ENCODE measurements at regions not wholly inside any gene's neighbourhood (a gene's known extent, or its start where the extent isn't known, plus 50 kb on each side); places are given as distances from the start of the nearest gene placed in this dataset.
"Not testable (repeated sequence)": the region's sequence is repeated elsewhere in the genome, so short reads cannot be mapped to it uniquely, and the experiment has no call there.

DNA sequence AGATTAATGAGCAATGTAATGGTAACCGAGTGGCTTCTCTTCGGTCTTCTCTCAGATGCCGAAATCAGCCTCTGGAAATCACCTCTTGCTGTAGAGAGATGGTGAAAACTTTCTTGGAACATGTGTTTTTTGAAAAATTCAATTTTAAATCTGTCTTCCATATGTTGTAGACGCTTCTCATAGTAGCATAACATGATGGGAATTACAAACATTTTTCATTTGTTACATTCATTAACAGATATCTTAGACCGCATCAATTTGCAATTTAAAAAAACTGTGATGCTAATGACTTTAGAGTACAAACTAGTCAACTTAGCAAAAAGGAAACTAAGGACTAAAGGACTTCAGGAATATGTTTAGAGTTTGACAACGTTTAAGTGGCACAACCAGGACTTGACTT is 275.2 kb downstream of the ASXL3 start:
- DNase-seq, result no peak

DNA sequence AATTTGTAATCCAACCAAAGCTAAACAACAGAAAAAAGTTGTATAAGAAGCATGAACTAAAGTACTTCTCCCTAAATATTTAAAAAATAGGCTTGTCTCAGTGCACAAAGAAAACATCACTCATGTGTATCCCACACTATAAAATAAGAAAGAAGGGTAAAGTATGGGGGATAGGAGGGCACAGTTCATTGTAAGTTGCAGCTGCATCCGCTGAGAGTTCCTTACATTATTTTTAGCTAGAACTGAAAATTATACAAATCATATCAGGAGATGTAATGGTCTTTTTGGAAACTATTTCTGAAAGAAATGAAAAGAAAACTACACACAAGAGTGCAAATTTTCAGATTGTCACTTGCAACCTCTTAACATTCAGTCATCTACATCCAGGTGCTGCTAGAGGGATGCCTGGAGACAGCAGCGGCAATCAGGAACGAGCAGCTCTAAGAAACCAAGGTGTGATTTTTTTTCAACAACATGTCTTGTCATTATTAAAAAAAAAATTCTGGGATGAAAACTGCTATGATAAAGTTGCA is 273.6 kb downstream of the ASXL3 start:
- no peak for DNase-seq

DNA sequence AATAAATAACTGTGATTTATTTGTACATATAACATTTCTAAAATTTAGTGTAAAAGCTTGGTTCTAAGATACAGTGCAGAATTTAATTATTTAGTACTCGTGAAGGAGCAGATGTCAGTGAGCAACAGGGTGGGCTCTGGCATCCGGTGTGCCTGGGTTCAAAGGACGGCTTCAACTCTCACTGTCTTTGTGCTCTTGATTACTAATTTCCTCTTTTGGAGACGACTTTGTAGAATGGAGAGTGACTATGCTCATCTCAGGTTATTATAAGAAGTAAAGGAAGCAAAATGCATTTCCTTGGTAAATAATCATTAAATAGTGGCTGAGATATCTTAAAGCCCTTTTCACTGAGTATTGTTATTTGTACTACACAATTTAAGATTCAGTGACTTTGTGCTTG is 271.7 kb downstream of the ASXL3 start:
- no peak for DNase-seq

GRCh38 chr18:33844232-33844631 is 266.2 kb downstream of the ASXL3 start:
- DNase-seq, result peak; percentile 7

- DNase-seq, result no peak
Observed at GRCh38 chr18:33841221-33841967, 263.4 kb downstream of the ASXL3 start.

GRCh38 chr18:33840212-33840593 is 262.2 kb downstream of the ASXL3 start:
- DNase-seq, result no peak

DNA sequence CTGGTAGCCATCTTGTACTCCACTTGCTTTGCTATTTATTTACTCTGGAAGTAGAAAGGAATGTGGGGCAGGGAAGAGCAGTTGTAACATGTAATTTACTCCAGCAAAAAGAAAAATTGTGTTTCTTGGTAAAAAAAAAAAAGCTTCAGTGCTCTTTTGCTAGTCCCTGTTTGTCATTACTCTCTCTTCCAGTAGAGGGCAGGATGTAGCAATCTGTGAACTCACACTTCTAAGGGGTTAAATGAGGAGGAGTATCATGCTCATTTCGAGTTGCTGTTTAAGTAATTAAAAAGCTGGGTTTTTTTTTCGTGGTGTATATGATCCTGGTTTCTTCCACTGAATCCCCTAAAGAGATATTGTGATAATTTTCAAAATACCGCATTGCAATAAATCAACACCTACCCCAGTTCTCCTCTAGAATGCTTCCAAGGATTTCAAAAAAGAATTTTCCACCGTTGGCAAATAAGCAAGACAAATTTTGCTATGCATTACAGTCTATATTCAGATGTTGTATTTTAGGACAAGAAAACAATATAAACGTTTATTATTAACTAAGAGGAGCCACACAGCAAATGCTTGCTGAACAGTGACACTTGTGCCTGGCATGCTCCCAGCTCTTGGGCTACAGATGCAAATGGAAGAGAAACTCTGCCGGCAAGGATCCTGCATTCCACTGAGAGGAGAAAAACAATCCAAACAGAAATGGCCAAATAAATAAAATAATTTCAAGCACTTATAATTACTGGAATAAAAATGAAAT is 261.6 kb downstream of the ASXL3 start:
- peak; percentile 54 for DNase-seq

GRCh38 chr18:33838054-33838453 is 260.0 kb downstream of the ASXL3 start:
- DNase-seq, result no peak

GRCh38 chr18:33837191-33837590 is 259.2 kb downstream of the ASXL3 start:
- DNase-seq, result no peak

DNA sequence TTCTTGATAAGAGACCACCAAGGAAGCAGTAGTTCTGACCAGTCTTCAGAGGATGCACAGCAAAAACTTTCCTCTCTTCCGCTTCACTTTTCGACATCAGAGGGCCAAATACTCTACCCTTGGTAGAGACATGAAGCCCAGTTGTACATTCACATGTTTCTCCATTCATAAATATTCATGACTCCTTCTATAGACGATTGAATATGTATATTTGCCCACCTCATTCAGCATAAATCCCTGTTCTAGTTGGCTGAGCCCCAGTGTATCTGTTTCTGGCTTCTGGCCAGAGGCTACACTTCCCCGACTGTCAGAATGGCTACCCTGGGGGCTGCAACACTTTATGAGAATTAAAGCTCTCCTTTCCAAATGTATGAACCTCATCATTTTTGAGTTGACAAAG is 258.5 kb downstream of the ASXL3 start:
- no peak for DNase-seq

- no peak for DNase-seq
Observed at GRCh38 chr18:33835419-33835818, 257.4 kb downstream of the ASXL3 start.

DNA sequence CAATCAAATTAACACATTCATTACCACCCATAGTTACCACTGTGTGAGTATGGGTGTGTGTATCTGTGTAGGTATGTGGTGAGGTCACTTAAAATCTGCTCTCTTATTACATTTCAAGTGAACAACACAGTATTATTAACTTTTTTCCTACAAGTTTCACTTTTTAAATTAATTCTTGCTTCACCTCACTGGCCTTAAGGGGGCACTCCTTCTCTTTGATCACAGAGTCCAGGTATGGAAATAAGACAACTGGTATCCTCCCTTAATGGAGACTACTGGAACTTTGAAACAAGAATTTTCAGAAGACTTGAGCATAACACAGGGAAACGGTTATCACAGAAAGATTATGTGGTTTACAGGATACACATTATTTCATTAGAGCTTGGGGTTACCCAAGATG is 255.8 kb downstream of the ASXL3 start:
- DNase-seq, result no peak

- no peak for DNase-seq
Observed at GRCh38 chr18:33831424-33831823, 253.4 kb downstream of the ASXL3 start.

DNA sequence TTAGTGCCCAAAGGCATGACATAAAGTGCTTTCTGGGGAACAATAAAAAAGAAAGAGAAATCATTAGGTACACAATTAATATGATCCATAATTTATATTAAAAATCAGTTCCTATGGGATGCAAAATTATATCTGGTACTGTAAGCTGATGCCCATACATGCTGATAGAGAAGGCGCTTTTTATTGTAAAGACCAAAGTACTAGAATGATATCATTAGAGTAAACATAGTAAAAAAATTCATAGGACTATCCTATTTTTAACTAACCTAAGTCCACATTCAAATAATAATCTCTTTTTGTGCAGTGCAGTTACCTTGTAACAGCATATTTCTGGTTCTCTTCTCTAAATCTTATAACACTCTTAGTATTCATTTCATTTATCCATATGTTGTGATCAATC is 252.2 kb downstream of the ASXL3 start:
- no peak for DNase-seq

DNA sequence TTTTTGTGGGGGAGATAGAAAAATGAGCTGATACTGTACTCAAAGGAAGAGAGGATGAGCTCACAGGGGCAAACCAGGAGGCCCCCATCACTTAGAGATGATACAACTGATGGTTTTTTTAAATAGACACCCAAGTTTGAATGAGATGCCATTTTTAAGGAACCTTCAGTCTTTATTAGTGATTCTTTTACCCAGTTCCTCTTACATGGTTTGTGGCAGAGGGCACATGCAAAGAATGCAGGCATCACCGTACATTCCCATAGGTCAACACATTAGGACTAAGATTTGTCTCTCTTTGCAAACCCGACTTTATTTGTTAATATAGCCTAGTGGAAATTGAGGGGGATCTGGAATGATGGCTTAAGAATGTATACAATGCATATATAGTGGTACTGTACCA is 250.9 kb downstream of the ASXL3 start:
- no peak for DNase-seq

GRCh38 chr18:33826151-33826550 is 248.1 kb downstream of the ASXL3 start:
- no peak for DNase-seq

GRCh38 chr18:33821503-33821902 is 243.5 kb downstream of the ASXL3 start:
- DNase-seq, result peak; percentile 46

DNA sequence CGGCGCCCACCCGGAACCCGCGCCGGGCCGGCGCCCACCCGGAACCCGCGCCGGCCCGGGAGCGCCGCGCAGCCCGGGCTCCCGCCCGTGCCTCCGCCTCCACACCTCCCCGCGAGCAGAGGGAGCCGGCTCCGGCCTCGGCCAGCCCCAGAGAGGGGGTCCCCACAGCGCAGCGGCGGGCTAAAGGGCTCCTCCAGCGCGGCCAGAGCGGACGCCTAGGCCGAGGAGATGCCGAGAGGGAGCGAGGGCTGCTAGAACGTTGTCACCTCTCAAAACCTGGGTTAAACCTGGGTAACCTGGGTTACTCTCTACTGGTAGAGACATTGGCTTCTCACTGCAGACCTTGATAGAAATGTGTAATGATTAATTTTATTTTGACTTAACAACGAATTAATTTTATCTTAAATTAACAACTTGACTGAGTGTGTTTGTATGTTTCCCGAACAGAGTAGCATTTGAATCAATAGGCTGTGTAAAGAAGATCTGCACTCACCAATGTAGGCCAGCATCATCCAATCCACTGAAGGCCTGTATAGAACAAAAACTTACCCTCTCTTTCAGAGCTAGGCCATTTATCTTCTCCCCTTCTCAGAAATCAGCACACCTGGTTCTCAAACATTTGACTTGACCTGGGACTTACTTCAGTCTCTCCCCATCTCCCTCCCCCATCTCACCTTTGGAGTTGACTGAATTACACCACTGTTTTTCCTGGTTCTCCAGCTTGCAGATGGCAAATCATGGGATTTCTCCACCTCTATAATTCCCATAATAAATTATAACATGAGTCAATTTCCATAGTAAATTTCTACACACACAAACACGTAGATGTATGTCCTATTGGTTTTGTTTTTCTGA is 242.7 kb downstream of the ASXL3 start:
- no peak for DNase-seq

- not testable (repeated sequence) for DNase-seq
Observed at GRCh38 chr18:33819692-33820343, 241.8 kb downstream of the ASXL3 start.

GRCh38 chr18:33818145-33818544 is 240.1 kb downstream of the ASXL3 start:
- no peak for DNase-seq

- DNase-seq, result peak; percentile 73
Observed at GRCh38 chr18:33817096-33817495, 239.1 kb downstream of the ASXL3 start.

- DNase-seq, result no peak
Observed at GRCh38 chr18:33814546-33814945, 236.5 kb downstream of the ASXL3 start.

- DNase-seq, result no peak
Observed at GRCh38 chr18:33812186-33812585, 234.2 kb downstream of the ASXL3 start.

Data from kidney glomerular epithelial cell (primary cell).